GM06990 (cell line): ENCODE measurements at regions not wholly inside any gene's neighbourhood (a gene's known extent, or its start where the extent isn't known, plus 50 kb on each side); places are given as distances from the start of the nearest gene placed in this dataset.

Source experiments
- DNase-seq: peaks from one replicate; pipeline ENCODE4 v3.0.0-alpha.2; 2011; ENCODE audit not compliant: insufficient read length; ENCODE audit errors: extremely low read depth
- H3K27me3 ChIP-seq: replicated peaks from 2 replicates; pipeline ENCODE4 v1.6.0; 2011; ENCODE audit warnings: low read length; ENCODE audit not compliant: control insufficient read depth, insufficient read depth
- H3K36me3 ChIP-seq: 2 replicates; pipeline ENCODE4 v1.5.1; 2011; ENCODE audit warnings: low read length; ENCODE audit not compliant: control insufficient read depth, insufficient read depth
- H3K4me3 ChIP-seq: replicated peaks from 2 replicates; pipeline ENCODE4 v1.5.1; 2011; ENCODE audit warnings: low read depth, mild to moderate bottlenecking, control low read depth, low read length
- CTCF ChIP-seq: IDR thresholded peaks from 2 replicates; pipeline ENCODE4 v1.5.1; 2011; ENCODE audit warnings: low read length, control low read depth, mild to moderate bottlenecking, inconsistent platforms; ENCODE audit not compliant: insufficient read depth, poor library complexity, severe bottlenecking

- H3K4me3 ChIP-seq = no peak overlapping the region
- no peak for DNase-seq
These were observed 147.7 kb upstream of the DCBLD2 start for GRCh38 chr3:99049164-99049563.

GRCh38 chr3:99041747-99042146 is 140.3 kb upstream of the DCBLD2 start:
- no peaks in the 10 kb centered on the region for H3K36me3 ChIP-seq
- TF ChIP-seq CTCF = no peak

More at GRCh38 chr3:99049164-99049563, 147.7 kb upstream of the DCBLD2 start:
- no peak for TF ChIP-seq CTCF
- Histone ChIP-seq H3K27me3 (no peaks in the 10 kb centered on the region), H3K36me3 (no peaks in the 10 kb centered on the region)

GRCh38 chr3:99031778-99032177 is 130.3 kb upstream of the DCBLD2 start:
- Histone ChIP-seq H3K4me3 (no peak overlapping the region), H3K27me3 (no peaks in the 10 kb centered on the region), H3K36me3 (no peaks in the 10 kb centered on the region)
- no peak for TF ChIP-seq CTCF
- no peak for DNase-seq

More at GRCh38 chr3:99041747-99042146, 140.3 kb upstream of the DCBLD2 start:
- no peak overlapping the region for H3K4me3 ChIP-seq
- no peaks in the 10 kb centered on the region for H3K27me3 ChIP-seq
- DNase-seq = no peak

- no peaks in the 10 kb centered on the region for H3K27me3 ChIP-seq
- DNase-seq = no peak
- no peak overlapping the region for H3K4me3 ChIP-seq
- H3K36me3 ChIP-seq = no peaks in the 10 kb centered on the region
- TF ChIP-seq CTCF = peak; percentile 56
These were observed 122.2 kb upstream of the DCBLD2 start for GRCh38 chr3:99023590-99024192.

GRCh38 chr3:99021466-99021865 is 120.0 kb upstream of the DCBLD2 start:
- DNase-seq = no peak
- Histone ChIP-seq H3K27me3 (no peaks in the 10 kb centered on the region), H3K36me3 (no peaks in the 10 kb centered on the region), H3K4me3 (no peak overlapping the region)
- no peak for TF ChIP-seq CTCF

- H3K4me3 ChIP-seq = no peak overlapping the region
- no peaks in the 10 kb centered on the region for H3K27me3 ChIP-seq
- H3K36me3 ChIP-seq = no peaks in the 10 kb centered on the region
- DNase-seq = peak; percentile 17
- no peak for TF ChIP-seq CTCF
These were observed 115.0 kb upstream of the DCBLD2 start for GRCh38 chr3:99016452-99016851.
